WTC11 (cell line): ENCODE measurements at regions not wholly inside any gene's neighbourhood (a gene's known extent, or its start where the extent isn't known, plus 50 kb on each side); places are given as distances from the start of the nearest gene placed in this dataset.

Experiments
- ATAC-seq: fragments of 200-7000 bp; cut with Tn5 transposase; 2 replicates; pipeline ENCODE4 v1.10.0; 2021; ENCODE audit warnings: mild to moderate bottlenecking, moderate library complexity
- CTCF ChIA-PET: fragments of 300-600 bp; sonication (Branson Sonifier 250); formaldehyde crosslinking; loops from one replicate; lab custom pipeline; 2021; ENCODE audit warnings: antibody characterized with exemption; lab: Charles Lee
- POLR2A ChIA-PET: fragments of 350-600 bp; sonication (Branson Sonifier 250); formaldehyde crosslinking; loops from one replicate; lab custom pipeline; 2021; ENCODE audit warnings: antibody characterized with exemption; lab: Charles Lee
- DNase-seq: peaks from one replicate; pipeline ENCODE4 v3.0.0; 2021; ENCODE audit warnings: low spot score
- H3K27ac Mint-ChIP-seq: 2 replicates; pipeline ENCODE4 v1.8.0; 2021; ENCODE audit warnings: mixed read lengths
- H3K27me3 Mint-ChIP-seq: 2 replicates; pipeline ENCODE4 v1.8.0; 2021; ENCODE audit warnings: low read depth, mild to moderate bottlenecking, moderate library complexity, mixed read lengths
- H3K36me3 Mint-ChIP-seq: 2 replicates; pipeline ENCODE4 v1.8.0; 2021; ENCODE audit warnings: mixed read lengths
- H3K4me1 Mint-ChIP-seq: 2 replicates; pipeline ENCODE4 v1.8.0; 2022; ENCODE audit warnings: mixed read lengths
- H3K4me3 Mint-ChIP-seq: 2 replicates; pipeline ENCODE4 v1.8.0; 2021; ENCODE audit warnings: mild to moderate bottlenecking, moderate library complexity, mixed read lengths
- H3K9me3 Mint-ChIP-seq: 2 replicates; pipeline ENCODE4 v1.8.0; 2021; ENCODE audit warnings: mixed read lengths
- ESRRA ChIP-seq: sonication (generic); formaldehyde crosslinking; IDR thresholded peaks from 2 replicates; pipeline ENCODE4 v1.8.1; 2022; ENCODE audit warnings: mild to moderate bottlenecking, missing genetic modification reagents, borderline replicate concordance
- FOXJ3 ChIP-seq: sonication (generic); formaldehyde crosslinking; IDR thresholded peaks from 2 replicates; pipeline ENCODE4 v1.9.0; 2021; ENCODE audit warnings: missing genetic modification reagents, mild to moderate bottlenecking, borderline replicate concordance
- MXD4 ChIP-seq: fragments of 250-450 bp; sonication (Bioruptor Pico); IDR thresholded peaks from 2 replicates; pipeline ENCODE4 v1.8.0; 2021; ENCODE audit warnings: mild to moderate bottlenecking, moderate library complexity, borderline replicate concordance
- NR3C1 ChIP-seq: sonication (generic); formaldehyde crosslinking; conservative IDR thresholded peaks from 2 replicates; pipeline ENCODE4 v1.8.1; 2023; ENCODE audit warnings: low read depth, mild to moderate bottlenecking, missing genetic modification reagents
- PRRX2 ChIP-seq: fragments of 250-450 bp; sonication (Bioruptor Pico); IDR thresholded peaks from 2 replicates; pipeline ENCODE4 v1.8.0; 2021; ENCODE audit warnings: mild to moderate bottlenecking
- RORB ChIP-seq: fragments of 250-450 bp; sonication (Bioruptor Pico); IDR thresholded peaks from 2 replicates; pipeline ENCODE4 v1.9.0; 2021; ENCODE audit warnings: mild to moderate bottlenecking
- TEAD1 ChIP-seq: sonication (generic); formaldehyde crosslinking; IDR thresholded peaks from 2 replicates; pipeline ENCODE4 v1.8.0; 2022; ENCODE audit warnings: mild to moderate bottlenecking, missing genetic modification reagents
- TEAD4 ChIP-seq: sonication (generic); formaldehyde crosslinking; IDR thresholded peaks from 2 replicates; pipeline ENCODE4 v1.8.0; 2022; ENCODE audit warnings: mild to moderate bottlenecking, missing genetic modification reagents
- ZNF232 ChIP-seq: sonication (generic); formaldehyde crosslinking; IDR thresholded peaks from 2 replicates; pipeline ENCODE4 v1.8.0; 2022; ENCODE audit warnings: mild to moderate bottlenecking, missing genetic modification reagents
- ZNF317 ChIP-seq: sonication (generic); formaldehyde crosslinking; IDR thresholded peaks from 2 replicates; pipeline ENCODE4 v1.8.1; 2023; ENCODE audit warnings: low read depth, mild to moderate bottlenecking, moderate library complexity, missing genetic modification reagents, borderline replicate concordance
- TF ChIP-seq, protein P1 (sequence below): sonication (generic); formaldehyde crosslinking; IDR thresholded peaks from 2 replicates; pipeline ENCODE4 v1.8.1; 2022; ENCODE audit warnings: low read depth, mild to moderate bottlenecking, moderate library complexity, missing genetic modification reagents, borderline replicate concordance
- TF ChIP-seq, protein P2 (sequence below): sonication (generic); formaldehyde crosslinking; IDR thresholded peaks from 2 replicates; pipeline ENCODE4 v1.8.1; 2022; ENCODE audit warnings: low read depth, missing genetic modification reagents, borderline replicate concordance
- TF ChIP-seq, protein P3 (sequence below): sonication (generic); formaldehyde crosslinking; IDR thresholded peaks from 2 replicates; pipeline ENCODE4 v1.8.0; 2022; ENCODE audit warnings: mild to moderate bottlenecking, missing genetic modification reagents
- TF ChIP-seq, protein P4 (sequence below): sonication (generic); formaldehyde crosslinking; IDR thresholded peaks from 2 replicates; pipeline ENCODE4 v1.8.0; 2022; ENCODE audit warnings: mild to moderate bottlenecking, missing genetic modification reagents
- TF ChIP-seq, protein P5 (sequence below): sonication (generic); formaldehyde crosslinking; conservative IDR thresholded peaks from 2 replicates; pipeline ENCODE4 v1.8.1; 2022; ENCODE audit warnings: mild to moderate bottlenecking, missing genetic modification reagents

DNA sequence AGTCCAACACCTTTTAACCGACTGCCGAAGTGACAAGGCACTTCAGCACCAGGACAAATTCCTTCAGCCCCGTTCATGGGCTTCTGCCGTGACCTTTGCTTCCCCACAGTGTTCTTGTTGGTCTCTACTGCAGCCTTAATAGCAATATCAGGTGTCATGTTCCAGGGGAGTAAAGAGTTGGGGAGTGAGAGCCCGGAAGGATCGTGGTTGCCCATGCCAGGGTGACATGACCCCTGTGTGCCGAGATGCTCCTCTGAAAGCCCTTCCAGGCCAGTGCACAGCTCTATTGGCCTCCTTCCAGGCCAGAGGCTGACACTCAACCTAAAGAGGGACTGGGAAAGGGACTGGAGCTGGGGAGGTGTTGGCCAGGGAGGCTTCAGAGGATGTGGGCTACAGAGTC, 279.2 kb downstream of the CYRIA start:
- ATAC-seq (no peak), DNase-seq (no peak)
- POLR2A ChIA-PET, result no interaction called here
- Mint-ChIP-seq H3K4me1 (no peaks in the 10 kb centered on the region), H3K4me3 (no peak overlapping the region), H3K36me3 (no peaks in the 10 kb centered on the region), H3K27me3 (peaks cover 2% of the 10 kb centered on the region; the same call in 1 of the 2 replicates), H3K27ac (no peak overlapping the region), H3K9me3 (peaks cover 2% of the 10 kb centered on the region)
- CTCF ChIA-PET, result no interaction called here
- TF ChIP-seq, protein P1, sequence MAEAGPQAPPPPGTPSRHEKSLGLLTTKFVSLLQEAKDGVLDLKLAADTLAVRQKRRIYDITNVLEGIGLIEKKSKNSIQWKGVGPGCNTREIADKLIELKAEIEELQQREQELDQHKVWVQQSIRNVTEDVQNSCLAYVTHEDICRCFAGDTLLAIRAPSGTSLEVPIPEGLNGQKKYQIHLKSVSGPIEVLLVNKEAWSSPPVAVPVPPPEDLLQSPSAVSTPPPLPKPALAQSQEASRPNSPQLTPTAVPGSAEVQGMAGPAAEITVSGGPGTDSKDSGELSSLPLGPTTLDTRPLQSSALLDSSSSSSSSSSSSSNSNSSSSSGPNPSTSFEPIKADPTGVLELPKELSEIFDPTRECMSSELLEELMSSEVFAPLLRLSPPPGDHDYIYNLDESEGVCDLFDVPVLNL (CRISPR knock-in tag), result no peak
- no peak for TF ChIP-seq ZNF317
- TF ChIP-seq ZNF232 (CRISPR knock-in tag), result no peak
- TF ChIP-seq, protein P2, sequence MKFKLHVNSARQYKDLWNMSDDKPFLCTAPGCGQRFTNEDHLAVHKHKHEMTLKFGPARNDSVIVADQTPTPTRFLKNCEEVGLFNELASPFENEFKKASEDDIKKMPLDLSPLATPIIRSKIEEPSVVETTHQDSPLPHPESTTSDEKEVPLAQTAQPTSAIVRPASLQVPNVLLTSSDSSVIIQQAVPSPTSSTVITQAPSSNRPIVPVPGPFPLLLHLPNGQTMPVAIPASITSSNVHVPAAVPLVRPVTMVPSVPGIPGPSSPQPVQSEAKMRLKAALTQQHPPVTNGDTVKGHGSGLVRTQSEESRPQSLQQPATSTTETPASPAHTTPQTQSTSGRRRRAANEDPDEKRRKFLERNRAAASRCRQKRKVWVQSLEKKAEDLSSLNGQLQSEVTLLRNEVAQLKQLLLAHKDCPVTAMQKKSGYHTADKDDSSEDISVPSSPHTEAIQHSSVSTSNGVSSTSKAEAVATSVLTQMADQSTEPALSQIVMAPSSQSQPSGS (CRISPR knock-in tag), result no peak
- no peak for TF ChIP-seq ESRRA
- TF ChIP-seq, protein P3, sequence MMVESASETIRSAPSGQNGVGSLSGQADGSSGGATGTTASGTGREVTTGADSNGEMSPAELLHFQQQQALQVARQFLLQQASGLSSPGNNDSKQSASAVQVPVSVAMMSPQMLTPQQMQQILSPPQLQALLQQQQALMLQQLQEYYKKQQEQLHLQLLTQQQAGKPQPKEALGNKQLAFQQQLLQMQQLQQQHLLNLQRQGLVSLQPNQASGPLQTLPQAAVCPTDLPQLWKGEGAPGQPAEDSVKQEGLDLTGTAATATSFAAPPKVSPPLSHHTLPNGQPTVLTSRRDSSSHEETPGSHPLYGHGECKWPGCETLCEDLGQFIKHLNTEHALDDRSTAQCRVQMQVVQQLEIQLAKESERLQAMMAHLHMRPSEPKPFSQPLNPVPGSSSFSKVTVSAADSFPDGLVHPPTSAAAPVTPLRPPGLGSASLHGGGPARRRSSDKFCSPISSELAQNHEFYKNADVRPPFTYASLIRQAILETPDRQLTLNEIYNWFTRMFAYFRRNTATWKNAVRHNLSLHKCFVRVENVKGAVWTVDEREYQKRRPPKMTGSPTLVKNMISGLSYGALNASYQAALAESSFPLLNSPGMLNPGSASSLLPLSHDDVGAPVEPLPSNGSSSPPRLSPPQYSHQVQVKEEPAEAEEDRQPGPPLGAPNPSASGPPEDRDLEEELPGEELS, result no peak
- TF ChIP-seq, protein P4, sequence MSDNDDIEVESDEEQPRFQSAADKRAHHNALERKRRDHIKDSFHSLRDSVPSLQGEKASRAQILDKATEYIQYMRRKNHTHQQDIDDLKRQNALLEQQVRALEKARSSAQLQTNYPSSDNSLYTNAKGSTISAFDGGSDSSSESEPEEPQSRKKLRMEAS (CRISPR knock-in tag), result no peak
- TF ChIP-seq, protein P5, sequence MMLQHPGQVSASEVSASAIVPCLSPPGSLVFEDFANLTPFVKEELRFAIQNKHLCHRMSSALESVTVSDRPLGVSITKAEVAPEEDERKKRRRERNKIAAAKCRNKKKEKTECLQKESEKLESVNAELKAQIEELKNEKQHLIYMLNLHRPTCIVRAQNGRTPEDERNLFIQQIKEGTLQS (CRISPR knock-in tag), result no peak
- no peak for TF ChIP-seq FOXJ3 (CRISPR knock-in tag)

DNA sequence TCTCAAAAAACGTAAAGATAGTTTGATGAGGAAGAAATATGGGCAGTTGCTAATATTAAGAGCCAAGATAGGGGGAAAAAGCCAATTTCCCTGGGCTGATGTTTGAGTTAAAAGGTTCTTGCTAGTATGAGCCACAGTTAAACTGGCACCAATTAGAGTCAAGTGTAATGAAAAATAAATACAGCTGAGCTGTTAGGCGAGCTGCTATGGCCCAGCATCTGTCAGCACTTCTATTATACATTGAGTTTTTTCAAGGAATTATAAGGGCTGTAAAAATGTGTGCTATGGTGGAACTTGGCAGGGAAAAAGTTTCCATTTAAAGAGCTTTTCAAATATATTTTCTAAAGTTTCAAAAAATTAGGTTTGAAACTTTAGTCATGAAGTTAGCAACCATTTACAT, 279.6 kb downstream of the CYRIA start:
- Mint-ChIP-seq H3K4me3 (no peak overlapping the region), H3K27me3 (no peaks in the 10 kb centered on the region), H3K9me3 (no peaks in the 10 kb centered on the region), H3K27ac (no peak overlapping the region), H3K36me3 (no peaks in the 10 kb centered on the region), H3K4me1 (no peaks in the 10 kb centered on the region)
- CTCF ChIA-PET, result no interaction called here
- TF ChIP-seq TEAD1 (CRISPR knock-in tag), result no peak
- no peak for TF ChIP-seq MXD4 (CRISPR knock-in tag)
- no peak for TF ChIP-seq RORB
- ATAC-seq (no peak), DNase-seq (no peak)
- POLR2A ChIA-PET, result no interaction called here

- Mint-ChIP-seq H3K4me1 (no peaks in the 10 kb centered on the region), H3K9me3 (no peaks in the 10 kb centered on the region), H3K27me3 (no peaks in the 10 kb centered on the region), H3K36me3 (no peaks in the 10 kb centered on the region), H3K27ac (no peak overlapping the region), H3K4me3 (no peak overlapping the region)
- no peak for ATAC-seq
- CTCF ChIA-PET, result no interaction called here
- POLR2A ChIA-PET, result no interaction called here
- TF ChIP-seq PRRX2 (CRISPR knock-in tag) (no peak), TEAD4 (CRISPR knock-in tag) (no peak), NR3C1 (no peak)
- TF ChIP-seq, protein P2 (CRISPR knock-in tag), result no peak
- DNase-seq, result no peak
Observed at GRCh38 chr2:16385341-16385740, 280.3 kb downstream of the CYRIA start.
